H9 (cell line): ENCODE measurements at regions not wholly inside any gene's neighbourhood (a gene's known extent, or its start where the extent isn't known, plus 50 kb on each side); places are given as distances from the start of the nearest gene placed in this dataset.

Experiments
- DNase-seq: peaks from one replicate; pipeline ENCODE4 v3.0.0-alpha.2; 2017
- H2AFZ ChIP-seq: one replicate; pipeline ENCODE4 v1.6.1; 2013; ENCODE audit warnings: mild to moderate bottlenecking, low read length, control low read depth, moderate library complexity
- H2AK5ac ChIP-seq: 2 replicates; pipeline ENCODE4 v1.6.1; 2013; ENCODE audit warnings: low read length, control low read depth, mixed read lengths; ENCODE audit not compliant: insufficient read length
- H2BK120ac ChIP-seq: one replicate; pipeline ENCODE4 v1.6.1; 2013; ENCODE audit warnings: low read depth, mild to moderate bottlenecking, low read length, control low read depth, inconsistent platforms; ENCODE audit not compliant: poor library complexity, severe bottlenecking
- H2BK12ac ChIP-seq: 2 replicates; pipeline ENCODE4 v1.6.1; 2013; ENCODE audit warnings: low read length, control low read depth, mixed read lengths, low read depth; ENCODE audit not compliant: insufficient read length
- H2BK15ac ChIP-seq: 2 replicates; pipeline ENCODE4 v1.6.1; 2013; ENCODE audit warnings: low read depth, low read length, control low read depth
- H2BK20ac ChIP-seq: one replicate; pipeline ENCODE4 v1.6.1; 2013; ENCODE audit warnings: low read depth, mild to moderate bottlenecking, low read length, control low read depth, inconsistent platforms; ENCODE audit not compliant: poor library complexity, severe bottlenecking
- H2BK5ac ChIP-seq: 2 replicates; pipeline ENCODE4 v1.6.1; 2013; ENCODE audit warnings: low read length, control low read depth, mixed read lengths; ENCODE audit not compliant: insufficient read length
- H3K14ac ChIP-seq: 2 replicates; pipeline ENCODE4 v1.6.1; 2013; ENCODE audit warnings: low read length, control low read depth; ENCODE audit not compliant: insufficient read depth
- H3K18ac ChIP-seq: 2 replicates; pipeline ENCODE4 v1.6.1; 2013; ENCODE audit warnings: low read depth, mild to moderate bottlenecking, mixed read lengths, low read length, control low read depth; ENCODE audit not compliant: insufficient read length
- H3K23ac ChIP-seq: 2 replicates; pipeline ENCODE4 v1.6.1; 2013; ENCODE audit warnings: low read length, control low read depth, mixed read lengths, low read depth; ENCODE audit not compliant: insufficient read length
- H3K23me2 ChIP-seq: 2 replicates; pipeline ENCODE4 v1.6.1; 2013; ENCODE audit warnings: low read depth, mild to moderate bottlenecking, mixed read lengths, low read length, control low read depth; ENCODE audit not compliant: insufficient read length, poor library complexity, severe bottlenecking
- H3K27ac ChIP-seq: 2 replicates; pipeline ENCODE4 v1.5.1; 2013; ENCODE audit warnings: low read length, control low read depth, mixed read lengths, low read depth; ENCODE audit not compliant: insufficient read length
- H3K27me3 ChIP-seq: 2 replicates; pipeline ENCODE4 v1.6.1; 2013; ENCODE audit warnings: low read length, control low read depth, inconsistent platforms; ENCODE audit not compliant: insufficient read depth
- H3K4ac ChIP-seq: 2 replicates; pipeline ENCODE4 v1.6.1; 2013; ENCODE audit warnings: low read depth, mild to moderate bottlenecking, control low read depth, inconsistent platforms, low read length, moderate library complexity
- H3K4me1 ChIP-seq: 2 replicates; pipeline ENCODE4 v1.6.1; 2013; ENCODE audit warnings: low read length, control low read depth, inconsistent platforms; ENCODE audit not compliant: insufficient read depth
- H3K4me2 ChIP-seq: 2 replicates; pipeline ENCODE4 v1.6.1; 2013; ENCODE audit warnings: low read length, control low read depth, mixed read lengths; ENCODE audit not compliant: insufficient read length, insufficient read depth
- H3K56ac ChIP-seq: 2 replicates; pipeline ENCODE4 v1.6.1; 2013; ENCODE audit warnings: low read depth, mild to moderate bottlenecking, mixed read lengths, low read length, control low read depth; ENCODE audit not compliant: insufficient read length
- H3K79me1 ChIP-seq: 2 replicates; pipeline ENCODE4 v1.6.1; 2013; ENCODE audit warnings: low read depth, mild to moderate bottlenecking, moderate library complexity, low read length, control low read depth, inconsistent platforms; ENCODE audit not compliant: insufficient read depth, poor library complexity, severe bottlenecking
- H3K79me2 ChIP-seq: 2 replicates; pipeline ENCODE4 v1.6.1; 2013; ENCODE audit warnings: low read length, control low read depth, inconsistent platforms; ENCODE audit not compliant: insufficient read depth
- H3K9ac ChIP-seq: 2 replicates; pipeline ENCODE4 v1.6.1; 2013; ENCODE audit warnings: low read length, control low read depth, mixed read lengths; ENCODE audit not compliant: insufficient read length; ENCODE audit errors: extremely low read depth
- H3K9me3 ChIP-seq: one replicate; pipeline ENCODE4 v1.6.1; 2013; ENCODE audit warnings: low read depth, low read length, inconsistent platforms; ENCODE audit not compliant: control insufficient read depth
- H3T11ph ChIP-seq: one replicate; pipeline ENCODE4 v1.6.1; 2013; ENCODE audit warnings: mild to moderate bottlenecking, low read length, control low read depth, inconsistent platforms
- H4K20me1 ChIP-seq: one replicate; pipeline ENCODE4 v1.6.1; 2013; ENCODE audit not compliant: control insufficient read depth, insufficient read length, insufficient read depth
- H4K5ac ChIP-seq: 2 replicates; pipeline ENCODE4 v1.6.1; 2013; ENCODE audit warnings: low read depth, mild to moderate bottlenecking, mixed read lengths, low read length, control low read depth; ENCODE audit not compliant: insufficient read length
- H4K8ac ChIP-seq: replicated peaks from 2 replicates; pipeline ENCODE4 v1.6.1; 2013; ENCODE audit warnings: low read length, control low read depth, mixed read lengths, low read depth; ENCODE audit not compliant: insufficient read length
- H4K91ac ChIP-seq: 2 replicates; pipeline ENCODE4 v1.6.1; 2013; ENCODE audit warnings: low read depth, mild to moderate bottlenecking, moderate library complexity, mixed read lengths, low read length, control low read depth; ENCODE audit not compliant: insufficient read length
- H3K27ac Mint-ChIP-seq, 3 experiments: 2 replicates in 2 of 3; 3 replicates in 1 of 3; pipeline ENCODE4 v1.8.0; 2020 to 2021; ENCODE audit warnings: mixed read lengths in 3 of 3, mild to moderate bottlenecking in 1 of 3, moderate library complexity in 1 of 3
- H3K27me3 Mint-ChIP-seq: 2 replicates; pipeline ENCODE4 v1.8.0; 2021; ENCODE audit warnings: low read depth, mild to moderate bottlenecking, moderate library complexity, mixed read lengths
- H3K36me3 Mint-ChIP-seq, 3 experiments: 2 replicates in 2 of 3; 3 replicates in 1 of 3; pipeline ENCODE4 v1.8.0; 2020 to 2021; ENCODE audit warnings: low read depth in 3 of 3, mixed read lengths in 3 of 3; ENCODE audit not compliant: insufficient read depth in 1 of 3
- H3K4me1 Mint-ChIP-seq, 2 experiments: 2 replicates each; pipeline ENCODE4 v1.8.0; 2020; ENCODE audit warnings: mixed read lengths in 2 of 2
- H3K4me3 Mint-ChIP-seq, 2 experiments: 2 replicates in 1 of 2; 3 replicates in 1 of 2; pipeline ENCODE4 v1.8.0; 2020 to 2021; ENCODE audit warnings: mild to moderate bottlenecking in 2 of 2, mixed read lengths in 2 of 2, moderate library complexity in 1 of 2
- H3K9me3 Mint-ChIP-seq, 2 experiments: 2 replicates in 1 of 2; 3 replicates in 1 of 2; pipeline ENCODE4 v1.8.0; 2020; ENCODE audit warnings: mild to moderate bottlenecking in 2 of 2, mixed read lengths in 2 of 2, moderate library complexity in 1 of 2
- WGBS: extraction: QIAGEN DNeasy Blood & Tissue Kit; methylation state at CpG from one replicate; pipeline ENCODE4 v1.1.7; 2013; ENCODE audit warnings: missing lambda C conversion rate, low lambda C conversion rate, mixed read lengths; ENCODE audit not compliant: insufficient read length; ENCODE audit errors: extremely low coverage; 5-methylcytosine and 5-hydroxymethylcytosine counted together
- TF ChIP-seq, protein P1 (sequence below): fragments of 200-600 bp; sonication (generic); conservative IDR thresholded peaks from 3 replicates; pipeline ENCODE4 v1.8.0; 2021; ENCODE audit warnings: antibody characterized with exemption, mild to moderate bottlenecking

DNA sequence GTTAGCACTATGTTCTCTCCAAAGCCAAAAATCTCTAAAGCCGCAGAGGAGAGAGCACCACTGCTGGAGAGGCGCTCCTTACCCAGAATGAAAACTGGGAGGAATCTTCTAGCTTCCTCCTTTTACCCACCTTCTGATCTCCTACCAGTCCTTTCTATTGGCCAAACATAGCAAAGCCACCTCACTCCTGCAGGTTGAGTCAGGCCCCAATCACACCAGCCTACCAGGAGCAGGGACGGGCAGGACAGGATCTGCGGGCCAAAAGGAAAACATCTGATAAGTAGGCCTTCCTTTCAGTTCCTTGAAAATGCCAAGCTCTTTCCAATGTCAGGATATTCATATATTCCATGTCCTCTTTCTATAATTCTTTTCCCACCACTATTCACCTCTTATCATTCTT, 197.7 kb upstream of the CNOT2 start:
- no CpG with 5 or more reads among the region's 4 CpGs for WGBS
- Histone ChIP-seq H3K4me2 (no peak overlapping the region), H2AFZ (no peak overlapping the region)

More for the DNA sequence above, 197.7 kb upstream of the CNOT2 start:
- Histone ChIP-seq H2BK15ac (no peak overlapping the region), H4K8ac (no peak overlapping the region), H3K79me2 (no peaks in the 10 kb centered on the region), H4K20me1 (no peaks in the 10 kb centered on the region), H3K23me2 (no peaks in the 10 kb centered on the region), H3K27me3 (no peaks in the 10 kb centered on the region), H2AK5ac (no peak overlapping the region), H3K14ac (no peak overlapping the region), H3K79me1 (no peaks in the 10 kb centered on the region), H3K9ac (no peak overlapping the region), H2BK12ac (no peak overlapping the region), H4K5ac (no peak overlapping the region), H3K23ac (no peak overlapping the region), H3K18ac (no peak overlapping the region), H2BK5ac (no peak overlapping the region), H2BK20ac (no peak overlapping the region), H3K9me3 (no peaks in the 10 kb centered on the region), H3K27ac (no peak overlapping the region), H3T11ph (no peak overlapping the region), H3K56ac (no peak overlapping the region), H4K91ac (no peak overlapping the region), H3K4ac (no peak overlapping the region), H2BK120ac (no peak overlapping the region), H3K4me1 (peaks cover 4% of the 10 kb centered on the region; the same call in 1 of the 2 replicates)
- no peaks in the 10 kb centered on the region for H3K36me3 Mint-ChIP-seq
- TF ChIP-seq, protein P1, sequence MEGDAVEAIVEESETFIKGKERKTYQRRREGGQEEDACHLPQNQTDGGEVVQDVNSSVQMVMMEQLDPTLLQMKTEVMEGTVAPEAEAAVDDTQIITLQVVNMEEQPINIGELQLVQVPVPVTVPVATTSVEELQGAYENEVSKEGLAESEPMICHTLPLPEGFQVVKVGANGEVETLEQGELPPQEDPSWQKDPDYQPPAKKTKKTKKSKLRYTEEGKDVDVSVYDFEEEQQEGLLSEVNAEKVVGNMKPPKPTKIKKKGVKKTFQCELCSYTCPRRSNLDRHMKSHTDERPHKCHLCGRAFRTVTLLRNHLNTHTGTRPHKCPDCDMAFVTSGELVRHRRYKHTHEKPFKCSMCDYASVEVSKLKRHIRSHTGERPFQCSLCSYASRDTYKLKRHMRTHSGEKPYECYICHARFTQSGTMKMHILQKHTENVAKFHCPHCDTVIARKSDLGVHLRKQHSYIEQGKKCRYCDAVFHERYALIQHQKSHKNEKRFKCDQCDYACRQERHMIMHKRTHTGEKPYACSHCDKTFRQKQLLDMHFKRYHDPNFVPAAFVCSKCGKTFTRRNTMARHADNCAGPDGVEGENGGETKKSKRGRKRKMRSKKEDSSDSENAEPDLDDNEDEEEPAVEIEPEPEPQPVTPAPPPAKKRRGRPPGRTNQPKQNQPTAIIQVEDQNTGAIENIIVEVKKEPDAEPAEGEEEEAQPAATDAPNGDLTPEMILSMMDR: no peak
- H3K4me1 Mint-ChIP-seq: no peaks in the 10 kb centered on the region
- no peaks in the 10 kb centered on the region for H3K9me3 Mint-ChIP-seq
- DNase-seq: no peak
- no peaks in the 10 kb centered on the region for H3K27me3 Mint-ChIP-seq
- no peak overlapping the region; a peak in 1 of 7 replicates for H3K27ac Mint-ChIP-seq
- H3K4me3 Mint-ChIP-seq: no peak overlapping the region
